ENCODE measurements at regions not wholly inside any gene's neighbourhood (a gene's known extent, or its start where the extent isn't known, plus 50 kb on each side); places are given as distances from the start of the nearest gene placed in this dataset.

- no peak for TF ChIP-seq CTCF (IDR thresholded peaks at IDR 0.05; ENCODE audit: borderline replicate concordance, extremely low read depth, low read length, poor library complexity, severe bottlenecking)
- no peak for TF ChIP-seq EZH2 (IDR thresholded peaks at IDR 0.05; ENCODE audit: borderline replicate concordance, low read depth, low read length, severe bottlenecking)
Measured at GRCh38 chr18:56510108-56510507, 128.3 kb downstream of the TXNL1 start.
